ENCODE measurements at regions not wholly inside any gene's neighbourhood (a gene's known extent, or its start where the extent isn't known, plus 50 kb on each side); places are given as distances from the start of the nearest gene placed in this dataset.

DNA sequence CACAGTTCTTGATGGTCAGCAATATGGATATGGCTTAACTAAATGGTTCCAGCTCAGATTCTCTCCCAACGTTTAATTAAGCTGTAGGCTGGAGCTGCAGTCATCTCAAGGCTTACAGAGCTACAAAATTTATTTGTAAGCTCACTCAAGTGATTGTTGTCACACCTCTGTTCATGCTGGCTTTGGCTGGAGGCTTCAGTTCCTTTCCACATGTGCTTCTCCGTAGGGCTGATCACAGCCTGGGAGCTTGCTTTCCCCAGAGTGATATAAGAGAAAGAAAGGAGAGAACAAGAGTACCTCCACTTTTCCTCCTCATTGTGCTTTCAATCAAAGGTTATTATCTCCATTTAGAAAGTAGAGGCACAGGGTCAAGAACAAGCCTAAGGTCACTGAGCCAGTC, 182.7 kb upstream of the KCNN2 start:
- no peak for DNase-seq

DNA sequence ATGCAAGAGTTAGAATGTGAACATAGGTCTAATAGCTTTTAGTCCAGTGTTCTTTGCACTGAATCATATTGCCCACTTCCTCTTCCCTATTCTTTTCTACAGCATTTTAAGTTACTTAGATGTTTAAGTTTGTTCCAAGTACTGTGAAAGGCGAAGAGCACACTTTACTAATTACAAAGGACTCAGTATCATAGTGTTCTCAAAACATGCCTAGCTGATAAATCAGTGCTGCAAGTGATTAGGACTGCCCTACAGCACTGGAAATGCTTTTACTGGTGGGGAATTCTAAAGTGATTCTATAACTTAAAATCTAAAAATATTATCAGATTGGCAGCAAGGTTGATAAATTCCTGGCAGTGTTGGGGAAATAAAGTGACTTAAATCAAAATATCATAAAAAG, 177.9 kb upstream of the KCNN2 start:
- no peak for DNase-seq

DNA sequence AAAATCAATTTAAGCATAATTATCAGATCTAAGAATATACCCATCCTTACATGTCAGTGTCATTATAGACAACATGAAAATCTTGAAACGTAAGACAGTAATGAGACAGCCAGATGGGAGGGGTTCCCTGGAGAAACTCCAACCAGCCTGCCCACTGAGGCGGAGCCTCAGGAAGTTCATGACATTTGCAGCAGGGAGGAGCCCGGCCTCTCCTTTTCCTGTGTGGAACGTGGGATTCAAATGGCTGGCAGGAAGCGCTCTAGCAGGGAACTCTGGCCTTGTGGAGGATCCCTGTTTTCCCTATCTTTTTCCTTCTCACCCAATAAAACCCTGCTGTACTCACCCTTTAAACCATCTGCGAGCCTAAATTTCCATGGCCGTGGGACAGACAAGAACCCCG, 176.6 kb upstream of the KCNN2 start:
- DNase-seq, result no peak

GRCh38 chr5:114191441-114191840, 170.4 kb upstream of the KCNN2 start:
- no peak for DNase-seq

DNA sequence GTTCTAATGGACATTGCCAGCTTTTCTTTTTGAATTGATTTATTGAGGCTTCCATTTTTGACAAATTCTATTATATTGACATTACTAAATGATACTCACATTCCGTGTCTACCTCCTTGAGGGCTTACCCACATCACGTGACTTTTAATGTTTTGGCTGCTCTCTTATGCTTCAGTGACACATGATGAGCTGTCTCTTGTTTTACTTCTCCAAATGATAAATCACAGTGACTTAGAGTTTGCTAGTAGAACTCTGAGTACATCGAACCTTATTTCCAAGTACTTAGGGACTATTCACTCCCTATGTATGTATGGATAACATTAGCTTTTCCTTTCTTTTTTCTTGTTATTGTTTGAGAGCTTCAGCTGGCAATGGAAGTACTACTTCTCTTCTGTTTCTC, 169.8 kb upstream of the KCNN2 start:
- no peak for DNase-seq

DNA sequence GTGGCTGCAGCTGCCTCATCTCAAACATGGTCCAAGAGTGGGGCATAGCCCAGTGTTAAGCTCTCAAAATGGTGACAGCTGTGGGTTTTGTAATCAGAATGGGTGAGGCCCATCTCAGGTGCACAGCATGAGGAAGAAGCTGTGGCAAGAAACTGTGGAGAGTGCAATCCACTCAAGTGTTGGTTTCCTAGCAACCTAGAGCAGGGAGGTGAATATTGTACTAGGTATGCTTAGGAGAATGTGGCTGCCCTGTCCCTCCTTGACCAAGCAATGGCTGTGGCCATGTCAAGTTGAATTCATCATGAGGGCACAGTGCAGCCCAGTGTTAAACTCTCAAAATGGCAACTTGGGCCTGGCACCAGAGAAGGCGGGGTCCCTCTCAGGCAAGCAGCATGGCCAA, 160.5 kb upstream of the KCNN2 start:
- DNase-seq, result no peak

GRCh38 chr5:114204923-114205322, 156.9 kb upstream of the KCNN2 start:
- no peak for DNase-seq

DNA sequence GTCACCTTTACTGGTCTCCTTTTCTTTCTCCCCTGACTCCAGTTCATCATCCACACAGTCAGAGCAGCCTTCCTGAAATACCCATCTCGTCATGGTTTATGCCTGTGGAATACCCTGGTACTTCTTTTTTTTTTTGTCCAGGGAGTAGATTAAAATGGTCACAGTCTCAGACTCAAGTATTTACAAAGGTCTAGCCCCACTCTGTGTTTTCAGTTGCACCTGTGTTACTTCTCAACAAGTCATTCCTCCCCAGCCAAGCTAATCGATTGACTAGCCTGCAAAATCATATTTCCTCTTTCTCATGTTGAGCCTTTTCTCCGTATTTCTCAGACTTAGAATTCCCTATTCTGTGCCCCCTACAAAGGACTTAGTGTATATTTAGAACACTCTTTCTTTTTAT, 155.2 kb upstream of the KCNN2 start:
- DNase-seq, result no peak

- no peak for DNase-seq
Measured at GRCh38 chr5:114207615-114208014, 154.3 kb upstream of the KCNN2 start.

- DNase-seq, result no peak
Measured at GRCh38 chr5:114208120-114208519, 153.8 kb upstream of the KCNN2 start.

DNA sequence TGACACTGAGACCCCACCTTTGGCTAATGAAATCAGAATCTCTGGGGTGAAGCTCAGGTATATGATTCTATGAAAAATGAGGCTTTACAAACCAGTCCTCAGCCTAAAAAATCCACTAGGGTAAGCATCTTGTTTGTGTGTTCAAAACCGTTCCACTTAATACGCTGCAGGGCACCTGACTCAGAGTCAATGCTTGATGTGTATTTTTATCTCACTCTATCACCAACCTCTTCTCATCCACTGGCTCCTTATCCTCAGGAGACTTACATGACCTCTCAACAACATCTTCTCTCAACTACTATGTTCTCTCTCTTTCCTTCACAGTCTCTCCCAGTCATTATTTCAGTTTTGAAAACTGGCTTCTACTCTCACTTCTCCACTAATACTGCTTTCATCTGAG, 153.3 kb upstream of the KCNN2 start:
- no peak for DNase-seq

- DNase-seq, result no peak
Measured at GRCh38 chr5:114210662-114211061, 151.2 kb upstream of the KCNN2 start.

GRCh38 chr5:114221807-114222206, 140.1 kb upstream of the KCNN2 start:
- DNase-seq, result no peak

GRCh38 chr5:114223866-114224265, 138.0 kb upstream of the KCNN2 start:
- DNase-seq, result peak; percentile 0

- DNase-seq, result no peak
Measured at GRCh38 chr5:114237766-114238165, 124.1 kb upstream of the KCNN2 start.

DNA sequence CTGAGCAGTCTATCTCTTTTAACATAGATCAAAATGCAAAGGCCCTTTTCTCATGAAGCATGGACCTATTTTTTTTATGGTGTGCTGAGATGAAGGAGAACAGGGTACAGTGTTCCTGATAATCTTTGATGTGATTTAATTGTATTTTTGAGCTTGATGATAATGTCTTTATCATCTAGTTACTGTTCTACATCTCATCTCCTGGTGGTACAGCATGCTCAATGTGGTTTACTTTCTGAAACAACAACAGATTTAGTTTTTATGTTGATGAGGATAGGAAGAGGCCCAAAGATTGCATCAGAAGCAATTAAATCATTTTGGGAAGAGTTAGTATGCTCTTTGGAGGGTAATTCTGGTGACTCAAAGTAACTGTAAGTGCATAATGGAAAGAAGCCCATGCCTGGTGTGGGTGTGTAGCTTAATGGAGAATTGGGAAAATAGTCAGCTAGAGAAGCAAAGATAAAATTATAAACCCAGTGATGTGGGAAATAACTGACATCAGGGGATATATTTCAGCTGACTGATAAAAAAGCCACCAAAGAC, 123.0 kb upstream of the KCNN2 start:
- DNase-seq, result no peak

- no peak for DNase-seq
Measured at GRCh38 chr5:114243281-114243971, 118.4 kb upstream of the KCNN2 start.

DNA sequence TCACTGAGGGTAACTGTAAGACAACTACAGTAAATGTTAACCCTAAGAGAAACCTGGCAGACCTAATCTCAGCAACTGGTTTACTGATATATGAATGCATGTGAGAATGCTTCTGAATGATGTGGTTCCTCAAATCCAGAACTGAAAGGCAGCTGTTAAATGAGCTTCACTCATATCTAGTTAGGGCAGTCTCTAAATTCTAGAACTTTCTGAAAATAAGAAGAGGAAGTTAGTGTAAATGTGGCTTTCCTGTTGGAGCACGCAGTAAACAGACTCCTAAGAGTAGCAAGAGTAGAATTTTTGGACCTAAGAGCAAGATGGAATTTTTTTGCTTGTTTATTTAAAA, 117.9 kb upstream of the KCNN2 start:
- DNase-seq, result no peak

DNA sequence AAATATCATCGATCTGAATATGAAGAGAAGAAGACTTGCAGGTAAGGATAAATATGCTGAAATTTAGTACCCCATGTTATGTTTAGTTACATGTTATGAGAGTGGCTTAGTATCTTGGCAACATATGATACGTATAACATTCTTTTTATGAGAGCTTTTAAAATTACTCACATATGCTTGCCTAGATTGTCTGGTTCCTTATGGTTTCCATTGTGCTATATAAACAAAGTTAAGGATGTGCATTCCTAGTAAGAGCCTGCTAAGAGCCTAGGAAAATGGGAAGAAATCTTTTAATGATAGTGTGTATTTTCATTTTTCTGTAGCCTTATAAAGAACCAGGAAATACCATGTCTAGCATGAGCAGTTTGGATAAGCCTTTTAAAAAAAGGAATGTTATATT, 112.0 kb upstream of the KCNN2 start:
- no peak for DNase-seq

GRCh38 chr5:114250536-114250935, 111.3 kb upstream of the KCNN2 start:
- no peak for DNase-seq

- DNase-seq, result no peak
Measured at GRCh38 chr5:114252226-114252625, 109.6 kb upstream of the KCNN2 start.

DNA sequence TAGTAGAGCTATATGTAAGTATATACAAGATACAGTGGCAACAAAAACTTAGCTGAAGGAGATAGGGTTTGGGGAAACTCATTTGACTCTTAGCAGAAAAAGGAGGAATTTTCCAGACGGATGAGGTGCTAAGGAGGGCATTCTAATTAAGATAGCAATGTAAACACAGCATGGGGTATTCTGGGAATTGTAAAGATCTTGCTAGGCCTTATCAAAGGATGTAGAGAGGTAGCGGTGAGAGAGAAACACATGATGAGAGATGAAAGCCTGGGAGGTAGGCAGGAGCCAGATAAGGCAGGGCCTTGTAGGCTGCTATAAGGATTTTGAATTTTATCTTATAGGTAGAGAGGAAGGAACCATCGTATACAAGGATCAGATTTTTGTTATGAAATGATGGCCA, 106.6 kb upstream of the KCNN2 start:
- no peak for DNase-seq

DNA sequence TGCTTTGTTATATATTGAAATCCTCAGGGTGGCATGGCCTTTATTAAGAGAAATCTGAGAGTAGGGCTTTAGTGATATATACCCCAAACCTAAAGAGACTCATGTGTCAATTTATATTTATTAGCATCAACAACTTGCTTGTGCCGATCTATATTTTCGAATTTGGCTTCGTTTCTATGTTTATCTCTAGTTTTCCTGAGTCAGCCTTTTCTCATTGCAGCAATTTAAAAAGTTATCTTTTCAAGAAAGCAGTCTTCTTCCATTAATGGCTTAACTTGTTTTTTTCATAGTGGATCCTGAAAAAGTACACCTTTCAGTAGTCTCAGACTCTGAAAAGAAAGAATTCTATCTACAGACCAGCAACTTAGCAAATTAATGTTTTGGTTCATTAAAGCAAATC, 99.9 kb upstream of the KCNN2 start:
- DNase-seq, result no peak

DNA sequence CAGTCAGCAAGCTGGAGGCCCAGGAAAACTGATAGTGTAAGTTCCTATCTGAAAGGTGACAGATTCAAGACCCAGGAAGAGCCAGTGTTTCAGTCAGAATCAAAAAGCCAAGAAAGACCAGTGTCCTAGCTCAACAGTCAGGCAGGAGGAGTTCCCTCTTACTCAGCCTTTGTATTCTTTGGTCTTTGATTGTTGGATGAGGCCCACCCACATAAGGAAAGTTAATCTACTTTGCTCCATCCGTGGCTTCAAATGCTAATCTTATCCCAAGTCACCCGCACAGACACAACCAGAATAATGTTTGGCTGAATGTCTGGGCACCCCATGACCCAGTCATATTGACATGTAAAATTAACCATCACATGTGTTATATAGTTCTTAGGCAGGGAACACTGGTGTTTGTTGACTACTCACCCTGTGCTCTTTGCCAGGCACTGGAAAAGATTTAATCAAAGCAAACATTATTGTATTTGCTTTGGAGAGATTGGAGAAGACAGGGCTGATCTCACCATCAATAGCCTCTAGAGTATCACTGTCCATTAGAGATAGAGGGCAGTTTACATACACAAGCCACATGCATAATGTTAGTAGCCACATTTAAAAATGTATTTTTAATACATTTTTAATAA, 96.3 kb upstream of the KCNN2 start:
- no peak for DNase-seq

DNA sequence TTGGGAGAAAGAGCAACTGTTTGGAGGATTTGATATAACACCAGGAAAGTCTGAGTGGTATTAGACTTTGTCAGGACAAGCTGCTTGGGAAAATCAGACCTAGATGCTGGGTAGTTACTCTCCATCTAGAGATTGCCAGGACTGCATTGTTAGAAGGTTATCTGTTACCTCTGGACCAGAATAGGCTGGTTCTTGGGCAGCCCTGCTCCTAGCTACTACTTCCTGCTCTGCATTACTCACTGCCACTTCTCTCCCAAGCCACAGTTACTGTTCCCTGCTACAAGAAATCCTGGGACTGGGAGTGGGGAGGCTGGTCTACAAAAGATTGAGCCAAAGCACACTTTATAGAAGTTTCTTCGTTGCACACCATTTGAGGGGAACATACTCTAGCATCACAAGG, 95.5 kb upstream of the KCNN2 start:
- DNase-seq, result no peak

All from NCI-H2171 treated with DMSO at 0.1 percent for 48 hours (cell line).